Loucy (cell line): ENCODE measurements at regions not wholly inside any gene's neighbourhood (a gene's known extent, or its start where the extent isn't known, plus 50 kb on each side); places are given as distances from the start of the nearest gene placed in this dataset.

Experiments used
- CTCF ChIP-seq: fragments of 200-600 bp; sonication (generic); conservative IDR thresholded peaks from 2 replicates; pipeline ENCODE4 v1.5.1; 2014; ENCODE audit warnings: mild to moderate bottlenecking, antibody characterized with exemption, low read length
- EZH2phosphoT487 ChIP-seq: fragments of 200-600 bp; IDR thresholded peaks from 2 replicates; pipeline ENCODE4 v1.6.1; 2018; ENCODE audit warnings: antibody characterized with exemption, mild to moderate bottlenecking, moderate library complexity, borderline replicate concordance

- TF ChIP-seq CTCF (no peak), EZH2phosphoT487 (no peak)
These were observed 349.9 kb downstream of the COL11A1 start for GRCh38 chr1:102758418-102758817.
